Gastrocnemius medialis (tissue), 4 donors: ENCODE measurements at regions not wholly inside any gene's neighbourhood (a gene's known extent, or its start where the extent isn't known, plus 50 kb on each side); places are given as distances from the start of the nearest gene placed in this dataset.
"Not testable (repeated sequence)": the region's sequence is repeated elsewhere in the genome, so short reads cannot be mapped to it uniquely, and the experiment has no call there.

ENCODE experiments used
- ATAC-seq, 2 donors: fragments of 150-250 bp; one replicate each; pipeline ENCODE4 v1.9.1; 2016
- DNase-seq, 2 donors: peaks; one replicate each; pipeline ENCODE4 v3.0.0-alpha.2; 2019
- H3K27ac ChIP-seq, 4 donors: fragments of 200-600 bp; sonication (generic); 1 replicate in 1 of 4; 2 replicates in 3 of 4; pipeline ENCODE4 v1.5.1; 2016 to 2018; ENCODE audit warnings: mild to moderate bottlenecking in 2 of 4, moderate library complexity in 1 of 4
- H3K27me3 ChIP-seq, 3 donors: fragments of 200-600 bp; sonication (generic) in 2 of 3; 1 replicate in 1 of 3; 2 replicates in 2 of 3; pipeline versions ENCODE4 v1.5.1 to v1.6.0; 2016 to 2019; ENCODE audit warnings: mild to moderate bottlenecking in 1 of 3, moderate library complexity in 1 of 3
- H3K36me3 ChIP-seq, 2 donors: fragments of 200-600 bp; sonication (generic) in 1 of 2; one replicate each; pipeline ENCODE4 v1.5.1; 2017 to 2018
- H3K4me1 ChIP-seq, 2 donors: fragments of 200-600 bp; sonication (generic) in 1 of 2; one replicate each; pipeline ENCODE4 v1.5.1; 2016 to 2017; ENCODE audit warnings: mild to moderate bottlenecking in 2 of 2
- H3K4me3 ChIP-seq, 4 donors: fragments of 200-600 bp; sonication (generic) in 3 of 4; 1 replicate in 1 of 4; 2 replicates in 3 of 4; pipeline ENCODE4 v1.5.1; 2016 to 2019; ENCODE audit warnings: mild to moderate bottlenecking in 2 of 4
- H3K9me3 ChIP-seq, 3 donors: fragments of 200-600 bp; sonication (generic) in 2 of 3; 1 replicate in 1 of 3; 2 replicates in 2 of 3; pipeline ENCODE4 v1.5.1; 2016 to 2019
- CTCF ChIP-seq, 5 experiments: fragments of 450-650 bp in 3 of 5; fragments of 200-600 bp in 2 of 5; sonication (generic) in 2 of 5; IDR thresholded peaks in 4 of 5; conservative IDR thresholded peaks in 1 of 5; 1 replicate in 4 of 5; 2 replicates in 1 of 5; pipeline ENCODE4 v1.5.1; 2016 to 2019; ENCODE audit warnings: antibody characterized with exemption in 5 of 5, mild to moderate bottlenecking in 3 of 5, moderate library complexity in 3 of 5
- POLR2A ChIP-seq, 2 donors: fragments of 450-650 bp; IDR thresholded peaks; one replicate each; pipeline ENCODE4 v1.6.1; 2017; ENCODE audit warnings: antibody characterized with exemption in 2 of 2, mild to moderate bottlenecking in 2 of 2, moderate library complexity in 2 of 2
- in situ Hi-C, 4 donors: fragments of 200-750 bp; cut with MboI; loops; one replicate each; pipeline versions ENCODE4 v1.15.0 to v1.8.0; 2017; ENCODE audit warnings: low sequenced_read_pairs in 4 of 4
- intact Hi-C: fragments of 100-400 bp; cut with DNase I; formaldehyde crosslinking; loops from one replicate; pipeline ENCODE4 v1.15.1; 2023; ENCODE audit warnings: low total_unique reads

- no peak overlapping the region for H3K27ac ChIP-seq
- intact Hi-C loops (no loop called here), in situ Hi-C loops (no loop called here)
- no peak overlapping the region for H3K4me3 ChIP-seq
- no peaks in the 10 kb centered on the region for H3K27me3 ChIP-seq
- TF ChIP-seq CTCF (IDR thresholded peaks at IDR 0.05 in 4 of 5, conservative IDR thresholded peaks at IDR 0.05 in 1 of 5) (no peak), POLR2A (IDR thresholded peaks at IDR 0.05) (no peak)
- H3K4me1 ChIP-seq: no peaks in the 10 kb centered on the region
- ATAC-seq (no peak), DNase-seq (no peak)
- H3K9me3 ChIP-seq: no peaks in the 10 kb centered on the region
- no peaks in the 10 kb centered on the region for H3K36me3 ChIP-seq
These were observed 266.0 kb upstream of the STXBP5 start for GRCh38 chr6:146938266-146938665.

- H3K27me3 ChIP-seq, H3K4me3 ChIP-seq, H3K36me3 ChIP-seq, H3K4me1 ChIP-seq, H3K9me3 ChIP-seq, DNase-seq, H3K27ac ChIP-seq, intact Hi-C loops, ATAC-seq, in situ Hi-C loops: not testable (repeated sequence)
These were observed 264.8 kb upstream of the STXBP5 start for GRCh38 chr6:146939456-146939855.

GRCh38 chr6:146943664-146944063 is 260.6 kb upstream of the STXBP5 start:
- Histone ChIP-seq H3K36me3 (no peaks in the 10 kb centered on the region), H3K27ac (no peak overlapping the region), H3K27me3 (no peaks in the 10 kb centered on the region), H3K4me3 (no peak overlapping the region), H3K9me3 (no peaks in the 10 kb centered on the region), H3K4me1 (no peaks in the 10 kb centered on the region)
- ATAC-seq (no peak), DNase-seq (no peak)
- TF ChIP-seq POLR2A (IDR thresholded peaks at IDR 0.05) (no peak), CTCF (IDR thresholded peaks at IDR 0.05 in 4 of 5, conservative IDR thresholded peaks at IDR 0.05 in 1 of 5) (no peak)
- in situ Hi-C loops (no loop called here), intact Hi-C loops (no loop called here)

GRCh38 chr6:146944077-146944476 is 260.1 kb upstream of the STXBP5 start:
- H3K9me3 ChIP-seq: no peaks in the 10 kb centered on the region
- TF ChIP-seq CTCF (IDR thresholded peaks at IDR 0.05 in 4 of 5, conservative IDR thresholded peaks at IDR 0.05 in 1 of 5): no peak
- TF ChIP-seq POLR2A (IDR thresholded peaks at IDR 0.05): no peak
- DNase-seq (no peak), ATAC-seq (no peak)
- H3K27me3 ChIP-seq: no peaks in the 10 kb centered on the region
- no peak overlapping the region for H3K4me3 ChIP-seq
- no peaks in the 10 kb centered on the region for H3K4me1 ChIP-seq
- in situ Hi-C loops: no loop called here
- no peaks in the 10 kb centered on the region for H3K36me3 ChIP-seq
- H3K27ac ChIP-seq: no peak overlapping the region
- intact Hi-C loops: no loop called here

- H3K27me3 ChIP-seq: no peaks in the 10 kb centered on the region
- H3K9me3 ChIP-seq: no peaks in the 10 kb centered on the region
- no peak for ATAC-seq
- no peaks in the 10 kb centered on the region for H3K36me3 ChIP-seq
- TF ChIP-seq CTCF (IDR thresholded peaks at IDR 0.05 in 4 of 5, conservative IDR thresholded peaks at IDR 0.05 in 1 of 5): no peak
- TF ChIP-seq POLR2A (IDR thresholded peaks at IDR 0.05): no peak
- no peak overlapping the region for H3K27ac ChIP-seq
- in situ Hi-C loops: no loop called here
- intact Hi-C loops: no loop called here
- no peak for DNase-seq
- no peak overlapping the region for H3K4me3 ChIP-seq
- H3K4me1 ChIP-seq: no peaks in the 10 kb centered on the region
These were observed 259.4 kb upstream of the STXBP5 start for GRCh38 chr6:146944809-146945208.
